CD4-positive, CD25-positive, alpha-beta regulatory T cell (primary cell): ENCODE measurements at regions not wholly inside any gene's neighbourhood (a gene's known extent, or its start where the extent isn't known, plus 50 kb on each side); places are given as distances from the start of the nearest gene placed in this dataset.

Source experiments
- ATAC-seq, 2 donors: fragments of 150-1000 bp; cut with Tn5 transposase; one replicate each; pipeline ENCODE4 v1.10.0; 2021; ENCODE audit warnings: low read depth in 2 of 2, moderate number of reproducible peaks in 2 of 2, moderate library complexity in 1 of 2
- DNase-seq, 3 donors: peaks; one replicate each; pipeline versions ENCODE4 v3.0.0 to v3.0.0-alpha.2; 2012 to 2022; ENCODE audit warnings: mixed read lengths in 1 of 3
- H3K27ac ChIP-seq: one replicate; pipeline ENCODE4 v1.7.0; 2013; ENCODE audit warnings: mild to moderate bottlenecking, low read length; ENCODE audit not compliant: insufficient read depth, poor library complexity, severe bottlenecking
- H3K27me3 ChIP-seq: one replicate; pipeline ENCODE4 v1.7.0; 2013; ENCODE audit warnings: low read length; ENCODE audit not compliant: control insufficient read depth, insufficient read depth
- H3K36me3 ChIP-seq: one replicate; pipeline ENCODE4 v1.7.0; 2013; ENCODE audit warnings: mild to moderate bottlenecking, low read length, moderate library complexity; ENCODE audit not compliant: control insufficient read depth, insufficient read depth
- H3K4me1 ChIP-seq: 2 replicates; pipeline ENCODE4 v1.7.0; 2013; ENCODE audit warnings: mild to moderate bottlenecking, low read length; ENCODE audit not compliant: insufficient read depth, control insufficient read depth, poor library complexity, severe bottlenecking
- H3K4me3 ChIP-seq: one replicate; pipeline ENCODE4 v1.7.0; 2013; ENCODE audit warnings: low read depth, mild to moderate bottlenecking, low read length, moderate library complexity
- H3K9me3 ChIP-seq, 2 experiments: 1 replicate in 1 of 2; 2 replicates in 1 of 2; pipeline ENCODE4 v1.7.0; 2013; ENCODE audit warnings: low read length in 2 of 2, mild to moderate bottlenecking in 1 of 2, moderate library complexity in 1 of 2; ENCODE audit not compliant: control insufficient read depth in 2 of 2
- H3K27ac Mint-ChIP-seq, 3 donors: one replicate each; pipeline ENCODE4 v1.8.0; 2020 to 2022; ENCODE audit warnings: mild to moderate bottlenecking in 3 of 3, mixed read lengths in 3 of 3, moderate library complexity in 2 of 3
- H3K27me3 Mint-ChIP-seq: one replicate; pipeline ENCODE4 v1.8.0; 2022; ENCODE audit warnings: mild to moderate bottlenecking, mixed read lengths
- H3K36me3 Mint-ChIP-seq: one replicate; pipeline ENCODE4 v1.8.0; 2020; ENCODE audit warnings: mixed read lengths
- H3K4me1 Mint-ChIP-seq, 4 donors: one replicate each; pipeline ENCODE4 v1.8.0; 2020 to 2022; ENCODE audit warnings: mixed read lengths in 4 of 4, mild to moderate bottlenecking in 1 of 4
- H3K4me3 Mint-ChIP-seq, 4 donors: one replicate each; pipeline ENCODE4 v1.8.0; 2020 to 2022; ENCODE audit warnings: mild to moderate bottlenecking in 4 of 4, mixed read lengths in 4 of 4, moderate library complexity in 3 of 4
- H3K9me3 Mint-ChIP-seq, 7 donors: one replicate each; pipeline ENCODE4 v1.8.0; 2020 to 2022; ENCODE audit warnings: mixed read lengths in 7 of 7, mild to moderate bottlenecking in 3 of 7, moderate library complexity in 2 of 7

DNA sequence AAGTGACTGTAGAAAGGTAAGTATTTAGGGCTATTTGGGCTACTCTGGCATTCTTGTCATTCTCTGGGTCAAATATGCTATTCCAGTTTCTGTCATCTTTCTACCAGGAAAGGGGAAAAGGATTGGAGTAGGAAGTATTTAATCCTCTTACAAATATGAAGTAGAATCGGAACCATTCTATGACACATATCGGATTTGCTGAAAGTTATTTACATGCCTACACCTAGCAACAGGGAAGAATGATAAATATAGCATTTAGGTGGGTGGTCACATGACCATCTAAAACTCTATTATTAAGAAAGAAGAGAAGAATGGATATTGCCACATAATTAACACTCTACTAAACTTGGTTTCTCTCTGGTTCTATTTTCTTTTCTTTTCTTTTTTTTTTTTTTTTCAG, 1353.1 kb downstream of the ZPLD1 start:
- Histone ChIP-seq H3K9me3 (no peaks in the 10 kb centered on the region), H3K4me1 (no peaks in the 10 kb centered on the region), H3K36me3 (no peaks in the 10 kb centered on the region), H3K27ac (no peak overlapping the region), H3K4me3 (no peak overlapping the region), H3K27me3 (no peaks in the 10 kb centered on the region)
- Mint-ChIP-seq H3K27ac (no peak overlapping the region), H3K36me3 (no peaks in the 10 kb centered on the region), H3K9me3 (peaks cover 0 to 11% (median 3%) of the 10 kb centered on the region in 7 donors), H3K27me3 (no peaks in the 10 kb centered on the region), H3K4me3 (no peak overlapping the region), H3K4me1 (no peaks in the 10 kb centered on the region)
- DNase-seq (no peak), ATAC-seq (no peak)

DNA sequence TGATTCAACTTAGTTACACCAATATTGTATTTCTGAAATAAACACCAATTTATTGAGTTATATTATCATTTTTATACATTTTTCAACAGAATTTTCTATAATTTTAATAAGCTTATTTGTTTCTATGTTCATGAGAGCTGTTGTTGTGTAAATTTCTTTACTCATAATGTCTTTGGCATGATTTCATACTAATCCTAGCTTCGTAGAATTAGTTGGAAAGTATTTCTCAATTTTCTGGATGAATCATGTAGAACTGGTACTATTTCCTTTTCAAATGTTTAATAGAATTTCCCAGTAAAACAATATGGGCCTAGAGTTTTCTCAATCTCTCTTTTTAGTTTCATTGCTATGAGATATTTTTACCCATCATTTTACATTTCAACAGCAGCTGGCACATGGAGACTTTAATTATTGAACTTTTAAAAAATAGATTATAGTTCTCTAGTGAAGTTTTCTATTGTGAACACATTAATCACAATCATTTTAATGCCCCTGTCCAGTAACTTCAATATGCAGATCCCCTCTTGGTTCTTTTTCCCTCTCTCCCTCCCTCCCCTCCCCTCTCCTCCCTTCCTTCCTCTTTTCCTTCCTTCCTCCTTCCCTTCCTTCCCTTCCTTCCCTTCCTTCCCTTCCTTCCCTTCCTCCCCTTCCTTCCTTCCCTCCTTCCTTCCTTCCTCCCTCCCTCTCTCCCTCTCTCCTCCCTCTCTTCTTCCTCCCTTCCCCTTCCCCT, 1357.1 kb downstream of the ZPLD1 start:
- Mint-ChIP-seq H3K4me1 (no peaks in the 10 kb centered on the region), H3K4me3 (no peak overlapping the region), H3K27ac (no peak overlapping the region), H3K36me3 (no peaks in the 10 kb centered on the region), H3K9me3 (peaks cover 0 to 17% (median 3%) of the 10 kb centered on the region in 7 donors), H3K27me3 (no peaks in the 10 kb centered on the region)
- H3K27me3 ChIP-seq: no peaks in the 10 kb centered on the region
- H3K9me3 ChIP-seq: no peaks in the 10 kb centered on the region
- no peak overlapping the region for H3K27ac ChIP-seq
- no peak for ATAC-seq
- no peaks in the 10 kb centered on the region for H3K4me1 ChIP-seq
- no peaks in the 10 kb centered on the region for H3K36me3 ChIP-seq
- DNase-seq: no peak
- H3K4me3 ChIP-seq: no peak overlapping the region

DNA sequence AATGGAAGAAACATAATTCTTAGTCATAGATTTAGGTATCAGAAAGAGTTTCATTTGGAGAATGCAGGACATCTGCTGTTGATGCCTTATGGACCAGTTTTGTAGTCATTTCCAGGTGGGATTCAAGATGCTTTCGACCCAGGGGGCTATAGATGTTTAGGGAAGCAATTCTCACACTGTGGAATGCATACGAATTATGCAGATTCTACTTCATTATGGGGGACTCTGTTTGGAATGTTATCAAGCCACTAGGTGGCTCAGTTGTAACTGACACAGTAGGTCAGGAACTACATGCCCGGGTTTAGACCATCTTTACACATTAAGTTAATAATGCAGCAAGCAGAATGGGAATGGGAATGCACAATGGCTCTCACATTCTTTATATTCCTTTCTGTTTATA, 1359.8 kb downstream of the ZPLD1 start:
- Histone ChIP-seq H3K27me3 (no peaks in the 10 kb centered on the region), H3K36me3 (no peaks in the 10 kb centered on the region), H3K27ac (no peak overlapping the region), H3K9me3 (no peaks in the 10 kb centered on the region), H3K4me3 (no peak overlapping the region), H3K4me1 (no peaks in the 10 kb centered on the region)
- peaks cover 0 to 6% (median 3%) of the 10 kb centered on the region in 7 donors for H3K9me3 Mint-ChIP-seq
- no peaks in the 10 kb centered on the region for H3K4me1 Mint-ChIP-seq
- H3K4me3 Mint-ChIP-seq: no peak overlapping the region
- H3K36me3 Mint-ChIP-seq: no peaks in the 10 kb centered on the region
- no peaks in the 10 kb centered on the region for H3K27me3 Mint-ChIP-seq
- H3K27ac Mint-ChIP-seq: no peak overlapping the region
- ATAC-seq (no peak), DNase-seq (no peak)

DNA sequence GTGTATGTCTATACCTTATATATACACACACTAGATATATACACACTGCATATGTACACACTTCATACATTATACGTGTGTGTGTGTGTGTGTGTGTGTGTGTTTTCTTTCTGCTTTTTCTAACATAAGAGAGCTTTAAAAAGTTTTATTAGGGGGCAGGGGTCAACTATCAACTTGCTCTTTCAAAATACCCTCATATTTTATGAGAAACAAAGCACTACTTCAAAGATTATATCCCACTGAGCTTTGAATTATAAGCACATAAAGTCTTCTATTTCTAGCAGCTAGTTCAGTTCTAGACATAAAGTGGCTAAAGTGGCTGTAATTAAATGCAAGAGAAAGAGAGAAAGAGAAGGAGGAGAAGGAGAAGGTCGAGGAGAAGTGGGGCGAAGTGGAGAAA, 1361.3 kb downstream of the ZPLD1 start:
- peaks cover 0 to 6% (median 4%) of the 10 kb centered on the region in 7 donors for H3K9me3 Mint-ChIP-seq
- Histone ChIP-seq H3K4me3 (no peak overlapping the region), H3K36me3 (no peaks in the 10 kb centered on the region), H3K9me3 (no peaks in the 10 kb centered on the region), H3K27me3 (no peaks in the 10 kb centered on the region), H3K4me1 (no peaks in the 10 kb centered on the region), H3K27ac (no peak overlapping the region)
- H3K4me1 Mint-ChIP-seq: no peaks in the 10 kb centered on the region
- H3K27ac Mint-ChIP-seq: no peak overlapping the region
- H3K4me3 Mint-ChIP-seq: no peak overlapping the region
- no peak for ATAC-seq
- H3K27me3 Mint-ChIP-seq: no peaks in the 10 kb centered on the region
- DNase-seq: no peak
- no peaks in the 10 kb centered on the region for H3K36me3 Mint-ChIP-seq

DNA sequence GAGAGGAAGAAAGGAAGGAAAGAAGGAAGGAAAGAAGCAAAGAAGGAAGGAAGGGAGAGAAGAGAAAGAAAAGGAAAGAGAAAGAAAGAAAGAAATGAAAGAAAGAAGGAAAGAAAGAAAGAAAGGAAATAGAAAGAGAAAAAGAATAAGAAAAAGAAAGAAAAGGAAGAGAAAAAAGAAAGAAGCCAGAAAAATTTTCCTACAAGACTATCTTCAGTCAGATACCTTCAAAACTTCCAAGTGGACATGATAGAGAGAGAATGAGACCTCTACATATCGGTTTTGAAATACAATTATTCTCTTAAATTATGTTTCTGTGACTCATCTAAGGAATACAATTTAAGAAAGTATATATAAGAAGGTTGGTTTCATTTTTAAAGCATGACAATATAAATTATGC, 1369.0 kb downstream of the ZPLD1 start:
- no peak overlapping the region for H3K27ac Mint-ChIP-seq
- no peak for DNase-seq
- no peak overlapping the region for H3K27ac ChIP-seq
- no peak for ATAC-seq
- no peak overlapping the region for H3K4me3 Mint-ChIP-seq
- no peaks in the 10 kb centered on the region for H3K36me3 ChIP-seq
- H3K9me3 ChIP-seq: peaks cover 0 to 5% of the 10 kb centered on the region in 2 experiments
- H3K27me3 ChIP-seq: no peaks in the 10 kb centered on the region
- H3K9me3 Mint-ChIP-seq: peaks cover 0 to 20% (median 6%) of the 10 kb centered on the region in 7 donors
- no peaks in the 10 kb centered on the region for H3K27me3 Mint-ChIP-seq
- H3K4me1 Mint-ChIP-seq: no peaks in the 10 kb centered on the region
- H3K4me3 ChIP-seq: no peak overlapping the region
- H3K36me3 Mint-ChIP-seq: no peaks in the 10 kb centered on the region
- H3K4me1 ChIP-seq: no peaks in the 10 kb centered on the region

DNA sequence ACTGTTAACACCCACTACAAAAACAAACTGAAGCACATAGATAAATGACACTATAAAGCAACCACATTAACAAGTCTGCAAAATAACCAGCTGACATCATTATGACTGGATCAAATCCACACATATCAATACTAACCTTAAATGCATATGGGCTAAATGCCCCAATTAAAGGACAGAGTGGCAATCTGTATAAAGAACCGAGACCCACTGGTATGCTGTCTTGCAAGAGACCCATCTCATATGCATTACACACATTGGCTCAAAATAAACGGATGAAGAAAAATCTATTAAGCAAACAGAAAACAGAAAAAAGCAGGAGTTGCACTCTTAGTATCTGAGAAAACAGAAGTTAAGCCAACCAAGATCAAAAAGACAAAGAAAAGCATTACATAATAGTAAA, 1375.4 kb downstream of the ZPLD1 start:
- no peak overlapping the region for H3K4me3 Mint-ChIP-seq
- H3K27ac ChIP-seq: no peak overlapping the region
- DNase-seq (no peak), ATAC-seq (no peak)
- H3K9me3 ChIP-seq: peaks cover 0 to 8% of the 10 kb centered on the region in 2 experiments
- no peaks in the 10 kb centered on the region for H3K36me3 Mint-ChIP-seq
- no peak overlapping the region for H3K27ac Mint-ChIP-seq
- H3K27me3 Mint-ChIP-seq: no peaks in the 10 kb centered on the region
- no peaks in the 10 kb centered on the region for H3K4me1 Mint-ChIP-seq
- H3K9me3 Mint-ChIP-seq: peaks cover 0 to 17% (median 6%) of the 10 kb centered on the region in 7 donors
- no peaks in the 10 kb centered on the region for H3K36me3 ChIP-seq
- no peak overlapping the region for H3K4me3 ChIP-seq
- H3K4me1 ChIP-seq: no peaks in the 10 kb centered on the region
- H3K27me3 ChIP-seq: no peaks in the 10 kb centered on the region

DNA sequence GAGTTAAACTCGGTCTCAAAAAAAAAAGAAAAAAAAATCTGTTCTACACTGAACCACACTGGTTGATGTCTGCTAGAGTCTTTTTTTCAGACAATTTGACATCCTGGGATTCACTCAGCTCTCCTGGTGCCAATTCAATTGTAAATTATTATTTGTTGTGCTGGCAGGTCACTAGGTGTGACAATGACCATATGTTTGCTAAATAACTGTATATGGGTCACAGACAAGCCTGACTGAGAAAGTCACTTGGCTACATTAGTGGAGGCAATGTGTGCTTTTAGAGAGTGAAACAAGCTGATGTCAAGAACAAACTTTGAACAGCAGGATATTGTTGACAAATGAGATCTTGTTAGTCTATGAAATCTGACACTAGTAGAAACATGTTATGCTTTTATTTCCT, 1379.1 kb downstream of the ZPLD1 start:
- Histone ChIP-seq H3K27me3 (no peaks in the 10 kb centered on the region), H3K27ac (no peak overlapping the region), H3K9me3 (peaks cover 0 to under 1% of the 10 kb centered on the region in 2 experiments), H3K4me1 (no peaks in the 10 kb centered on the region), H3K36me3 (no peaks in the 10 kb centered on the region), H3K4me3 (no peak overlapping the region)
- H3K27me3 Mint-ChIP-seq: no peaks in the 10 kb centered on the region
- no peaks in the 10 kb centered on the region for H3K36me3 Mint-ChIP-seq
- H3K4me1 Mint-ChIP-seq: no peaks in the 10 kb centered on the region
- H3K4me3 Mint-ChIP-seq: no peak overlapping the region
- DNase-seq (no peak), ATAC-seq (no peak)
- no peak overlapping the region for H3K27ac Mint-ChIP-seq
- peaks cover 0 to 13% (median 4%) of the 10 kb centered on the region in 7 donors for H3K9me3 Mint-ChIP-seq

DNA sequence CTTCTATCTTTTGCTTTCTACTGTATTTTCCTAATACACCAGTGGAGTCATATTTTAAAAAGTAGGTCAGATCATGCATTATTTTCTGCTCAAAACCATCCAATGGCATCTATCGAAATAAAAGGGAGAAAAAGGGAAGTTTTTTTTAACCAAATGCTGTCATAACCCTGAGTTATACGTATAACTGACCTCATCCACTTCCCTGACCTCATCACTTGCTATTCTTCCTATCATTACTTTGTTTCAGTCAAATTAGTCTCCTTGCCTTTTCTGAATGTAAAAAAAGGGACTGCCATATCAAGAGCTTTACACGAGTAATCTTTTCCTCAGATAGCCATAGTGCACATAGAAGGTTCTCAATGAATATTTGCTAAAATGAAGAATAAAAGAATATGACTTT, 1383.6 kb downstream of the ZPLD1 start:
- DNase-seq: no peak
- no peak for ATAC-seq
- H3K4me3 Mint-ChIP-seq: no peak overlapping the region
- H3K4me3 ChIP-seq: no peak overlapping the region
- no peak overlapping the region for H3K27ac ChIP-seq
- H3K27me3 Mint-ChIP-seq: no peaks in the 10 kb centered on the region
- H3K36me3 Mint-ChIP-seq: no peaks in the 10 kb centered on the region
- H3K9me3 Mint-ChIP-seq: peaks cover 0 to 7% (median 2%) of the 10 kb centered on the region in 7 donors
- H3K4me1 ChIP-seq: no peaks in the 10 kb centered on the region
- H3K9me3 ChIP-seq: no peaks in the 10 kb centered on the region
- H3K27me3 ChIP-seq: no peaks in the 10 kb centered on the region
- no peak overlapping the region for H3K27ac Mint-ChIP-seq
- H3K4me1 Mint-ChIP-seq: no peaks in the 10 kb centered on the region
- H3K36me3 ChIP-seq: no peaks in the 10 kb centered on the region
